ENCODE measurements at regions not wholly inside any gene's neighbourhood (a gene's known extent, or its start where the extent isn't known, plus 50 kb on each side); places are given as distances from the start of the nearest gene placed in this dataset.
"Not testable (repeated sequence)": the region's sequence is repeated elsewhere in the genome, so short reads cannot be mapped to it uniquely, and the experiment has no call there.

- H3K4me1 ChIP-seq (ENCODE audit: control insufficient read depth, insufficient read depth, low read length) = peaks cover 6% of the 10 kb centered on the region
- H3K9me3 ChIP-seq (replicated peaks; ENCODE audit: low read length) = no peaks in the 10 kb centered on the region
- H3K9ac ChIP-seq (ENCODE audit: low read depth, low read length) = no peak overlapping the region
- H3K4me3 ChIP-seq (ENCODE audit: low read length) = no peak overlapping the region
- no peak overlapping the region for H3K4me2 ChIP-seq (ENCODE audit: low read length)
- peaks cover 28% of the 10 kb centered on the region for H3K27me3 ChIP-seq (ENCODE audit: control insufficient read depth, insufficient read depth, low read length)
- H3K36me3 ChIP-seq (ENCODE audit: insufficient read depth, low read length) = no peaks in the 10 kb centered on the region
Observed at GRCh38 chr20:1758765-1759164, 101.2 kb upstream of the SIRPG start.

GRCh38 chr20:1757606-1758512 lies 100.3 kb upstream of the SIRPG start:
- Histone ChIP-seq H3K4me2 (ENCODE audit: low read length) (no peak overlapping the region), H3K36me3 (ENCODE audit: insufficient read depth, low read length) (no peaks in the 10 kb centered on the region), H3K27me3 (ENCODE audit: control insufficient read depth, insufficient read depth, low read length) (peaks cover 31% of the 10 kb centered on the region), H3K4me1 (ENCODE audit: control insufficient read depth, insufficient read depth, low read length) (peaks cover 6% of the 10 kb centered on the region), H3K9me3 (replicated peaks; ENCODE audit: low read length) (no peaks in the 10 kb centered on the region), H3K9ac (ENCODE audit: low read depth, low read length) (no peak overlapping the region), H3K4me3 (ENCODE audit: low read length) (no peak overlapping the region)

- Histone ChIP-seq H3K9me3 (replicated peaks; ENCODE audit: low read length) (no peaks in the 10 kb centered on the region), H3K4me3 (ENCODE audit: low read length) (no peak overlapping the region), H3K9ac (ENCODE audit: low read depth, low read length) (no peak overlapping the region), H3K36me3 (ENCODE audit: insufficient read depth, low read length) (no peaks in the 10 kb centered on the region), H3K4me1 (ENCODE audit: control insufficient read depth, insufficient read depth, low read length) (peaks cover 6% of the 10 kb centered on the region), H3K4me2 (ENCODE audit: low read length) (no peak overlapping the region), H3K27me3 (ENCODE audit: control insufficient read depth, insufficient read depth, low read length) (peaks cover 39% of the 10 kb centered on the region)
Observed at GRCh38 chr20:1757072-1757471, 99.5 kb upstream of the SIRPG start.

GRCh38 chr20:1754749-1755148 lies 97.2 kb upstream of the SIRPG start:
- no peaks in the 10 kb centered on the region for H3K36me3 ChIP-seq (ENCODE audit: insufficient read depth, low read length)
- peaks cover 50% of the 10 kb centered on the region for H3K27me3 ChIP-seq (ENCODE audit: control insufficient read depth, insufficient read depth, low read length)
- H3K9ac ChIP-seq (ENCODE audit: low read depth, low read length) = no peak overlapping the region
- no peaks in the 10 kb centered on the region for H3K9me3 ChIP-seq (replicated peaks; ENCODE audit: low read length)
- no peaks in the 10 kb centered on the region for H3K4me1 ChIP-seq (ENCODE audit: control insufficient read depth, insufficient read depth, low read length)
- no peak overlapping the region for H3K4me2 ChIP-seq (ENCODE audit: low read length)
- H3K4me3 ChIP-seq (ENCODE audit: low read length) = no peak overlapping the region

GRCh38 chr20:1754306-1754705 lies 96.7 kb upstream of the SIRPG start:
- Histone ChIP-seq H3K4me3 (ENCODE audit: low read length) (no peak overlapping the region), H3K9me3 (replicated peaks; ENCODE audit: low read length) (no peaks in the 10 kb centered on the region), H3K4me2 (ENCODE audit: low read length) (no peak overlapping the region), H3K4me1 (ENCODE audit: control insufficient read depth, insufficient read depth, low read length) (no peaks in the 10 kb centered on the region), H3K36me3 (ENCODE audit: insufficient read depth, low read length) (no peaks in the 10 kb centered on the region), H3K27me3 (ENCODE audit: control insufficient read depth, insufficient read depth, low read length) (peaks cover 55% of the 10 kb centered on the region), H3K9ac (ENCODE audit: low read depth, low read length) (no peak overlapping the region)

GRCh38 chr20:1752045-1752444 lies 94.5 kb upstream of the SIRPG start:
- H3K27me3 ChIP-seq (ENCODE audit: control insufficient read depth, insufficient read depth, low read length) = peaks cover 45% of the 10 kb centered on the region
- no peaks in the 10 kb centered on the region for H3K36me3 ChIP-seq (ENCODE audit: insufficient read depth, low read length)
- H3K4me2 ChIP-seq (ENCODE audit: low read length) = no peak overlapping the region
- no peaks in the 10 kb centered on the region for H3K4me1 ChIP-seq (ENCODE audit: control insufficient read depth, insufficient read depth, low read length)
- no peaks in the 10 kb centered on the region for H3K9me3 ChIP-seq (replicated peaks; ENCODE audit: low read length)
- H3K9ac ChIP-seq (ENCODE audit: low read depth, low read length) = no peak overlapping the region
- H3K4me3 ChIP-seq (ENCODE audit: low read length) = no peak overlapping the region

- Histone ChIP-seq H3K4me2 (ENCODE audit: low read length) (no peak overlapping the region), H3K9ac (ENCODE audit: low read depth, low read length) (no peak overlapping the region), H3K9me3 (replicated peaks; ENCODE audit: low read length) (no peaks in the 10 kb centered on the region), H3K4me3 (ENCODE audit: low read length) (no peak overlapping the region), H3K4me1 (ENCODE audit: control insufficient read depth, insufficient read depth, low read length) (no peaks in the 10 kb centered on the region), H3K36me3 (ENCODE audit: insufficient read depth, low read length) (no peaks in the 10 kb centered on the region), H3K27me3 (ENCODE audit: control insufficient read depth, insufficient read depth, low read length) (peaks cover 28% of the 10 kb centered on the region)
Observed at GRCh38 chr20:1748777-1749176, 91.2 kb upstream of the SIRPG start.

- H3K4me3 ChIP-seq (ENCODE audit: low read length) = no peak overlapping the region
- peaks cover 26% of the 10 kb centered on the region for H3K27me3 ChIP-seq (ENCODE audit: control insufficient read depth, insufficient read depth, low read length)
- H3K36me3 ChIP-seq (ENCODE audit: insufficient read depth, low read length) = no peaks in the 10 kb centered on the region
- no peak overlapping the region for H3K9ac ChIP-seq (ENCODE audit: low read depth, low read length)
- no peak overlapping the region for H3K4me2 ChIP-seq (ENCODE audit: low read length)
- no peaks in the 10 kb centered on the region for H3K9me3 ChIP-seq (replicated peaks; ENCODE audit: low read length)
- no peaks in the 10 kb centered on the region for H3K4me1 ChIP-seq (ENCODE audit: control insufficient read depth, insufficient read depth, low read length)
Observed at GRCh38 chr20:1747953-1748577, 90.5 kb upstream of the SIRPG start.

GRCh38 chr20:1742049-1742434 lies 84.5 kb upstream of the SIRPG start:
- not testable (repeated sequence) for H3K36me3 ChIP-seq (ENCODE audit: insufficient read depth, low read length); H3K4me2 ChIP-seq (ENCODE audit: low read length); H3K9me3 ChIP-seq (replicated peaks; ENCODE audit: low read length); H3K4me1 ChIP-seq (ENCODE audit: control insufficient read depth, insufficient read depth, low read length); H3K4me3 ChIP-seq (ENCODE audit: low read length); H3K9ac ChIP-seq (ENCODE audit: low read depth, low read length)
- peaks cover 17% of the 10 kb centered on the region for H3K27me3 ChIP-seq (ENCODE audit: control insufficient read depth, insufficient read depth, low read length)

GRCh38 chr20:1741309-1742048 lies 83.9 kb upstream of the SIRPG start:
- Histone ChIP-seq H3K9ac (ENCODE audit: low read depth, low read length) (no peak overlapping the region), H3K4me1 (ENCODE audit: control insufficient read depth, insufficient read depth, low read length) (no peaks in the 10 kb centered on the region), H3K4me3 (ENCODE audit: low read length) (no peak overlapping the region), H3K4me2 (ENCODE audit: low read length) (no peak overlapping the region), H3K36me3 (ENCODE audit: insufficient read depth, low read length) (no peaks in the 10 kb centered on the region), H3K27me3 (ENCODE audit: control insufficient read depth, insufficient read depth, low read length) (peaks cover 17% of the 10 kb centered on the region), H3K9me3 (replicated peaks; ENCODE audit: low read length) (no peaks in the 10 kb centered on the region)

- Histone ChIP-seq H3K9me3 (replicated peaks; ENCODE audit: low read length) (no peaks in the 10 kb centered on the region), H3K4me1 (ENCODE audit: control insufficient read depth, insufficient read depth, low read length) (no peaks in the 10 kb centered on the region), H3K36me3 (ENCODE audit: insufficient read depth, low read length) (no peaks in the 10 kb centered on the region), H3K27me3 (ENCODE audit: control insufficient read depth, insufficient read depth, low read length) (peaks cover 36% of the 10 kb centered on the region), H3K4me2 (ENCODE audit: low read length) (no peak overlapping the region), H3K9ac (ENCODE audit: low read depth, low read length) (no peak overlapping the region), H3K4me3 (ENCODE audit: low read length) (no peak overlapping the region)
Observed at GRCh38 chr20:1737134-1737533, 79.6 kb upstream of the SIRPG start.

All from skeletal muscle satellite cell (primary cell).